Prostate gland (tissue), 2 donors: ENCODE measurements at regions not wholly inside any gene's neighbourhood (a gene's known extent, or its start where the extent isn't known, plus 50 kb on each side); places are given as distances from the start of the nearest gene placed in this dataset.

Source experiments
- POLR2AphosphoS5 ChIP-seq: sonication (generic); formaldehyde crosslinking; IDR thresholded peaks from one replicate; pipeline ENCODE4 v1.6.1; 2017; ENCODE audit warnings: antibody characterized with exemption
- TF ChIP-seq, protein P1 (sequence below), 4 experiments: fragments of 200-600 bp in 2 of 4; fragments of 450-650 bp in 2 of 4; sonication (generic) in 2 of 4; IDR thresholded peaks; 1 replicate in 3 of 4; 2 replicates in 1 of 4; pipeline ENCODE4 v1.5.1; 2016 to 2019; ENCODE audit warnings: antibody characterized with exemption in 4 of 4, mild to moderate bottlenecking in 2 of 4, moderate library complexity in 2 of 4

DNA sequence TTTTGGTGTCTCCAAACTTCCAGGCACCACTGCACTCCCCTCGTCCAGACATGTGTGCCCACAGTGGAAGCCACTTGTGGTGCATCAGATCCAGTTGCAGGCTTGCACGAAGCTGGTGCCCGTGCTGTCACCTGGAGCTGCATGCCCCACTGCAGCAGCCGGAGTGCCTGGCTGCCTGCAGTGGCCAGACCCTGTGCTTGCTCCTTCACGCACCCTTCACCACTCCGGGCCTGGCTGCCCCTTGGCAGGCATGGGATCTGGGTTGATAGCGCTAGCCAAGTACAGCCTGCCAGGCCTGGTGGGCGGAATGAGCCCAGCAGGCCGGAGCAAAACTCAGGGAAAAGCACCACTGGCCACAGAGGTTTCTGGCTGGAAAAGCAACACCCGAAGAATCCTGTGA, 50.2 kb upstream of the SHISA3 start:
- TF ChIP-seq POLR2AphosphoS5, result no peak
- TF ChIP-seq, protein P1, sequence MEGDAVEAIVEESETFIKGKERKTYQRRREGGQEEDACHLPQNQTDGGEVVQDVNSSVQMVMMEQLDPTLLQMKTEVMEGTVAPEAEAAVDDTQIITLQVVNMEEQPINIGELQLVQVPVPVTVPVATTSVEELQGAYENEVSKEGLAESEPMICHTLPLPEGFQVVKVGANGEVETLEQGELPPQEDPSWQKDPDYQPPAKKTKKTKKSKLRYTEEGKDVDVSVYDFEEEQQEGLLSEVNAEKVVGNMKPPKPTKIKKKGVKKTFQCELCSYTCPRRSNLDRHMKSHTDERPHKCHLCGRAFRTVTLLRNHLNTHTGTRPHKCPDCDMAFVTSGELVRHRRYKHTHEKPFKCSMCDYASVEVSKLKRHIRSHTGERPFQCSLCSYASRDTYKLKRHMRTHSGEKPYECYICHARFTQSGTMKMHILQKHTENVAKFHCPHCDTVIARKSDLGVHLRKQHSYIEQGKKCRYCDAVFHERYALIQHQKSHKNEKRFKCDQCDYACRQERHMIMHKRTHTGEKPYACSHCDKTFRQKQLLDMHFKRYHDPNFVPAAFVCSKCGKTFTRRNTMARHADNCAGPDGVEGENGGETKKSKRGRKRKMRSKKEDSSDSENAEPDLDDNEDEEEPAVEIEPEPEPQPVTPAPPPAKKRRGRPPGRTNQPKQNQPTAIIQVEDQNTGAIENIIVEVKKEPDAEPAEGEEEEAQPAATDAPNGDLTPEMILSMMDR (IDR thresholded peaks at IDR 0.05), result no peak
